ENCODE measurements at regions not wholly inside any gene's neighbourhood (a gene's known extent, or its start where the extent isn't known, plus 50 kb on each side); places are given as distances from the start of the nearest gene placed in this dataset.

GRCh38 chr13:73572824-73573223, 514.0 kb downstream of the KLF5 start:
- Histone ChIP-seq H3K36me3 (ENCODE audit: control insufficient read depth in 2 of 2, insufficient read depth in 1 of 2, low read length in 2 of 2) (no peaks in the 10 kb centered on the region), H3K9me3 (ENCODE audit: control insufficient read depth, insufficient read depth, low read depth, low read length) (no peaks in the 10 kb centered on the region), H3K4me1 (ENCODE audit: control insufficient read depth, insufficient read depth, low read length) (no peaks in the 10 kb centered on the region), H3K27ac (ENCODE audit: extremely low read depth, low read depth, low read length) (no peak overlapping the region), H3K4me3 (ENCODE audit: low read depth, low read length) (no peak overlapping the region)
- ChIA-PET CTCF (interaction anchor here (0.8 kb wide), 1 partner anchor 10 kb away, joined by 3 read pairs; no protein-coding TSS in a partner anchor), POLR2A (no interaction called here)
- TF ChIP-seq ZNF555 (tag by site-specific recombination; conservative IDR thresholded peaks at IDR 0.05) (no peak), ZNF600 (tag by site-specific recombination; IDR thresholded peaks at IDR 0.05) (no peak), ZNF596 (tag by site-specific recombination; IDR thresholded peaks at IDR 0.05) (no peak), RBAK (tag by site-specific recombination; IDR thresholded peaks at IDR 0.05) (no peak), ZNF561 (tag by site-specific recombination; IDR thresholded peaks at IDR 0.05; ENCODE audit: borderline replicate concordance) (no peak), TRIM28 (IDR thresholded peaks at IDR 0.05; ENCODE audit: borderline replicate concordance, low read length) (no peak), ZNF121 (tag by site-specific recombination; IDR thresholded peaks at IDR 0.05) (no peak), ZNF2 (tag by site-specific recombination; IDR thresholded peaks at IDR 0.05) (no peak), ZNF211 (tag by site-specific recombination; IDR thresholded peaks at IDR 0.05; ENCODE audit: low read depth) (no peak), TCF7L2 (IDR thresholded peaks at IDR 0.05; ENCODE audit: borderline replicate concordance, low read depth, low read length) (no peak), KLF7 (tag by site-specific recombination; IDR thresholded peaks at IDR 0.05; ENCODE audit: borderline replicate concordance) (no peak), ZNF10 (tag by site-specific recombination; IDR thresholded peaks at IDR 0.05) (no peak), ZNF24 (tag by site-specific recombination; IDR thresholded peaks at IDR 0.05) (no peak), WT1 (tag by site-specific recombination; IDR thresholded peaks at IDR 0.05) (no peak), ZFHX2 (tag by site-specific recombination; conservative IDR thresholded peaks at IDR 0.05) (no peak), ZNF132 (tag by site-specific recombination; IDR thresholded peaks at IDR 0.05; ENCODE audit: borderline replicate concordance) (no peak)
- TF ChIP-seq, protein P1, sequence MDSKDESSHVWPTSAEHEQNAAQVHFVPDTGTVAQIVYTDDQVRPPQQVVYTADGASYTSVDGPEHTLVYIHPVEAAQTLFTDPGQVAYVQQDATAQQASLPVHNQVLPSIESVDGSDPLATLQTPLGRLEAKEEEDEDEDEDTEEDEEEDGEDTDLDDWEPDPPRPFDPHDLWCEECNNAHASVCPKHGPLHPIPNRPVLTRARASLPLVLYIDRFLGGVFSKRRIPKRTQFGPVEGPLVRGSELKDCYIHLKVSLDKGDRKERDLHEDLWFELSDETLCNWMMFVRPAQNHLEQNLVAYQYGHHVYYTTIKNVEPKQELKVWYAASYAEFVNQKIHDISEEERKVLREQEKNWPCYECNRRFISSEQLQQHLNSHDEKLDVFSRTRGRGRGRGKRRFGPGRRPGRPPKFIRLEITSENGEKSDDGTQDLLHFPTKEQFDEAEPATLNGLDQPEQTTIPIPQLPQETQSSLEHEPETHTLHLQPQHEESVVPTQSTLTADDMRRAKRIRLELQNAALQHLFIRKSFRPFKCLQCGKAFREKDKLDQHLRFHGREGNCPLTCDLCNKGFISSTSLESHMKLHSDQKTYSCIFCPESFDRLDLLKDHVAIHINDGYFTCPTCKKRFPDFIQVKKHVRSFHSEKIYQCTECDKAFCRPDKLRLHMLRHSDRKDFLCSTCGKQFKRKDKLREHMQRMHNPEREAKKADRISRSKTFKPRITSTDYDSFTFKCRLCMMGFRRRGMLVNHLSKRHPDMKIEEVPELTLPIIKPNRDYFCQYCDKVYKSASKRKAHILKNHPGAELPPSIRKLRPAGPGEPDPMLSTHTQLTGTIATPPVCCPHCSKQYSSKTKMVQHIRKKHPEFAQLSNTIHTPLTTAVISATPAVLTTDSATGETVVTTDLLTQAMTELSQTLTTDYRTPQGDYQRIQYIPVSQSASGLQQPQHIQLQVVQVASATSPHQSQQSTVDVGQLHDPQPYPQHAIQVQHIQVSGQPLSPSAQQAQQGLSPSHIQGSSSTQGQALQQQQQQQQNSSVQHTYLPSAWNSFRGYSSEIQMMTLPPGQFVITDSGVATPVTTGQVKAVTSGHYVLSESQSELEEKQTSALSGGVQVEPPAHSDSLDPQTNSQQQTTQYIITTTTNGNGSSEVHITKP (tag by site-specific recombination; IDR thresholded peaks at IDR 0.05): no peak
- TF ChIP-seq, protein P2, sequence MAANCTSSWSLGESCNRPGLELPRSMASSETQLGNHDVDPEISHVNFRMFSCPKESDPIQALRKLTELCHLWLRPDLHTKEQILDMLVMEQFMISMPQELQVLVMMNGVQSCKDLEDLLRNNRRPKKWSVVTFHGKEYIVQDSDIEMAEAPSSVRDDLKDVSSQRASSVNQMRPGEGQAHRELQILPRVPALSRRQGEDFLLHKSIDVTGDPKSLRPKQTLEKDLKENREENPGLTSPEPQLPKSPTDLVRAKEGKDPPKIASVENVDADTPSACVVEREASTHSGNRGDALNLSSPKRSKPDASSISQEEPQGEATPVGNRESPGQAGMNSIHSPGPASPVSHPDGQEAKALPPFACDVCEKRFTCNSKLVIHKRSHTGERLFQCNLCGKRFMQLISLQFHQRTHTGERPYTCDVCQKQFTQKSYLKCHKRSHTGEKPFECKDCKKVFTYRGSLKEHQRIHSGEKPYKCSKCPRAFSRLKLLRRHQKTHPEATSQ (tag by site-specific recombination; IDR thresholded peaks at IDR 0.05): no peak
- TF ChIP-seq, protein P3, sequence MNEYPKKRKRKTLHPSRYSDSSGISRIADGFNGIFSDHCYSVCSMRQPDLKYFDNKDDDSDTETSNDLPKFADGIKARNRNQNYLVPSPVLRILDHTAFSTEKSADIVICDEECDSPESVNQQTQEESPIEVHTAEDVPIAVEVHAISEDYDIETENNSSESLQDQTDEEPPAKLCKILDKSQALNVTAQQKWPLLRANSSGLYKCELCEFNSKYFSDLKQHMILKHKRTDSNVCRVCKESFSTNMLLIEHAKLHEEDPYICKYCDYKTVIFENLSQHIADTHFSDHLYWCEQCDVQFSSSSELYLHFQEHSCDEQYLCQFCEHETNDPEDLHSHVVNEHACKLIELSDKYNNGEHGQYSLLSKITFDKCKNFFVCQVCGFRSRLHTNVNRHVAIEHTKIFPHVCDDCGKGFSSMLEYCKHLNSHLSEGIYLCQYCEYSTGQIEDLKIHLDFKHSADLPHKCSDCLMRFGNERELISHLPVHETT (tag by site-specific recombination; IDR thresholded peaks at IDR 0.05): no peak

GRCh38 chr13:73571376-73571775, 512.6 kb downstream of the KLF5 start:
- TF ChIP-seq ZNF791 (tag by site-specific recombination; IDR thresholded peaks at IDR 0.05) (no peak), ZNF140 (tag by site-specific recombination; IDR thresholded peaks at IDR 0.05) (no peak)
- H3K9me3 ChIP-seq (ENCODE audit: control insufficient read depth, insufficient read depth, low read depth, low read length): no peaks in the 10 kb centered on the region
- H3K36me3 ChIP-seq (ENCODE audit: control insufficient read depth in 2 of 2, insufficient read depth in 1 of 2, low read length in 2 of 2): no peaks in the 10 kb centered on the region
- no peak overlapping the region for H3K27ac ChIP-seq (ENCODE audit: extremely low read depth, low read depth, low read length)
- H3K4me3 ChIP-seq (ENCODE audit: low read depth, low read length): no peak overlapping the region
- ChIA-PET CTCF (no interaction called here), POLR2A (no interaction called here)
- H3K4me1 ChIP-seq (ENCODE audit: control insufficient read depth, insufficient read depth, low read length): no peaks in the 10 kb centered on the region

Data from HEK293 (cell line).